Naive thymus-derived CD8-positive, alpha-beta T cell (primary cell): ENCODE measurements at regions not wholly inside any gene's neighbourhood (a gene's known extent, or its start where the extent isn't known, plus 50 kb on each side); places are given as distances from the start of the nearest gene placed in this dataset.
"Not testable (repeated sequence)": the region's sequence is repeated elsewhere in the genome, so short reads cannot be mapped to it uniquely, and the experiment has no call there.

Experiments used
- ATAC-seq, 2 donors: fragments of 150-1000 bp; cut with Tn5 transposase in 1 of 2; sonication (Bioruptor Pico), chemical (Tn5 transposase) in 1 of 2; 1 replicate in 1 of 2; 2 replicates in 1 of 2; pipeline ENCODE4 v1.10.0; 2021; ENCODE audit warnings: mild to moderate bottlenecking in 2 of 2, moderate library complexity in 2 of 2
- POLR2A ChIA-PET: fragments of 350-600 bp; sonication (Branson Sonifier 250); formaldehyde crosslinking; loops from one replicate; lab custom pipeline; 2021; ENCODE audit warnings: antibody characterized with exemption; lab: Charles Lee
- DNase-seq, 10 donors: peaks; one replicate each; pipeline versions ENCODE4 v3.0.0 to v3.0.0-alpha.2; 2020 to 2022
- H3K27ac Mint-ChIP-seq, 10 donors: one replicate each; pipeline ENCODE4 v1.8.0; 2020 to 2022; ENCODE audit warnings: mild to moderate bottlenecking in 10 of 10, mixed read lengths in 10 of 10, moderate library complexity in 4 of 10, inconsistent platforms in 1 of 10
- H3K27me3 Mint-ChIP-seq, 5 donors: one replicate each; pipeline ENCODE4 v1.8.0; 2021 to 2022; ENCODE audit warnings: mixed read lengths in 5 of 5
- H3K36me3 Mint-ChIP-seq, 3 donors: one replicate each; pipeline ENCODE4 v1.8.0; 2020 to 2022; ENCODE audit warnings: mixed read lengths in 3 of 3, mild to moderate bottlenecking in 2 of 3, inconsistent platforms in 1 of 3
- H3K4me1 Mint-ChIP-seq, 4 donors: one replicate each; pipeline ENCODE4 v1.8.0; 2021 to 2022; ENCODE audit warnings: mixed read lengths in 4 of 4
- H3K4me3 Mint-ChIP-seq, 10 donors: one replicate each; pipeline ENCODE4 v1.8.0; 2020 to 2022; ENCODE audit warnings: mild to moderate bottlenecking in 10 of 10, mixed read lengths in 10 of 10, moderate library complexity in 6 of 10, inconsistent platforms in 1 of 10
- H3K9me3 Mint-ChIP-seq, 9 donors: one replicate each; pipeline ENCODE4 v1.8.0; 2020 to 2022; ENCODE audit warnings: mixed read lengths in 9 of 9, mild to moderate bottlenecking in 3 of 9, inconsistent platforms in 1 of 9, moderate library complexity in 1 of 9

DNA sequence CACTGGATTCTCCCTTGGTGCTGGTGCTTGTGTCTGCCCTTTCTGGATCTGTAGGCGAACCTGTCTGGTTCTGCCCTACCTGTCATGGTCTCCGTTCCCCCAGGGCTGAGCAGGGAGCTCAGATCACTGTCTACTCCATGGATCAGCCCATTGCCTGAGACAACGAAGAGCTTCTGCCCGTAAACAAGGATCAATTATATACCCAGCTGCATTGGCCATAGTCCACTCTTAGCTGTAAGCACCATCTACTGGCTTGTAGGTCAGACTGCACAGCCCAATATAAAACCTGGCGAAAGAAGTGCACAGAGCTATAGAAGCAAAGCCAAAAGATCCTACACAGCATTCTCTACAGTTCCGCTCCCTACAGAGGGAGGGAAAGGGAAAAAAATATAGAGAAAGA is 181.5 kb upstream of the RPS23 start:
- peaks cover 0 to 10% (median 7%) of the 10 kb centered on the region in 5 donors for H3K27me3 Mint-ChIP-seq
- POLR2A ChIA-PET: no interaction called here
- no peak overlapping the region for H3K4me3 Mint-ChIP-seq
- DNase-seq: no peak
- peaks cover 0 to 4% (median 0%) of the 10 kb centered on the region in 4 donors for H3K4me1 Mint-ChIP-seq
- ATAC-seq: no peak
- H3K36me3 Mint-ChIP-seq: peaks cover 0 to 11% (median 0%) of the 10 kb centered on the region in 3 donors
- peaks cover 0 to 14% (median 4%) of the 10 kb centered on the region in 9 donors for H3K9me3 Mint-ChIP-seq
- H3K27ac Mint-ChIP-seq: no peak overlapping the region

DNA sequence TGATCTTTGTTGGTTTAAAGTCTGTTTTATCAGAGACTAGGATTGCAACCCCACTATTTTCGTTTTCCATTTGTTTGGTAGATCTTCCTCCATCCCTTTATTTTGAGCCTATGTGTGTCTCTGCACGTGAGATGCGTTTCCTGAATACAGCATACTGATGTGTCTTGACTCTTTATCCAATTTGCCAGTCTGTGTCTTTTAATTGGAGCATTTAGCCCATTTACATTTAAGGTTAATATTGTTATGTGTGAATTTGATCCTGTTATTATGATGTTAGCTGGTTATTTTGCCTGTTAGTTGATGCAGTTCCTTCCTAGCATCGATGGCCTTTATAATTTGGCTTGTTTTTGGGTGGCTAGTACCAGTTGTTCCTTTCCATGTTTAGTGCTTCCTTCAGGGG is 177.2 kb upstream of the RPS23 start:
- H3K4me3 Mint-ChIP-seq, ATAC-seq, DNase-seq, POLR2A ChIA-PET, H3K27ac Mint-ChIP-seq, H3K4me1 Mint-ChIP-seq, H3K27me3 Mint-ChIP-seq: not testable (repeated sequence)
- H3K36me3 Mint-ChIP-seq: peaks cover 0 to 11% (median 0%) of the 10 kb centered on the region in 3 donors
- peaks cover 0 to 15% (median 8%) of the 10 kb centered on the region in 9 donors for H3K9me3 Mint-ChIP-seq

DNA sequence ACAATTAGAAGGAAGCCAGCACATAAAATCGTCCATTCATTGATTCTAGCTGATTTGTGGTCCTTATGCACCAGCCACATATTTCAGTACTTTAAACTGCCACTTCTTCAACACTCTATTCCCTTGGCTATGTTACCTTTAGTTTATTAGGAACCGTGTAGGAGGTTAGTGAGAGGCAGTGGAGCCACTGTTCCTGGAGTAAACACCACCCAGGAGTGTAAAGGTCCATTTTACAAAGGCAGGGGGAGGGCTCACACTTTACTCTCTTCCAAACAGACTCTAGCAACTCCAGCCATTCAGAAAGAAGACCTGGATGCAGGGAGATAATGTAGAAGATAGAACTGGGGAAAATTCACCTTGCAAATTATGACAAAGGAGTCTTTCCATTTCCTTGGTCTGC is 170.2 kb upstream of the RPS23 start:
- no peaks in the 10 kb centered on the region for H3K4me1 Mint-ChIP-seq
- ATAC-seq (no peak), DNase-seq (no peak)
- no peak overlapping the region for H3K4me3 Mint-ChIP-seq
- H3K9me3 Mint-ChIP-seq: peaks cover 0 to 13% (median 0%) of the 10 kb centered on the region in 9 donors
- H3K36me3 Mint-ChIP-seq: no peaks in the 10 kb centered on the region
- H3K27ac Mint-ChIP-seq: no peak overlapping the region
- peaks cover 0 to 9% (median 2%) of the 10 kb centered on the region in 5 donors for H3K27me3 Mint-ChIP-seq
- POLR2A ChIA-PET: no interaction called here

DNA sequence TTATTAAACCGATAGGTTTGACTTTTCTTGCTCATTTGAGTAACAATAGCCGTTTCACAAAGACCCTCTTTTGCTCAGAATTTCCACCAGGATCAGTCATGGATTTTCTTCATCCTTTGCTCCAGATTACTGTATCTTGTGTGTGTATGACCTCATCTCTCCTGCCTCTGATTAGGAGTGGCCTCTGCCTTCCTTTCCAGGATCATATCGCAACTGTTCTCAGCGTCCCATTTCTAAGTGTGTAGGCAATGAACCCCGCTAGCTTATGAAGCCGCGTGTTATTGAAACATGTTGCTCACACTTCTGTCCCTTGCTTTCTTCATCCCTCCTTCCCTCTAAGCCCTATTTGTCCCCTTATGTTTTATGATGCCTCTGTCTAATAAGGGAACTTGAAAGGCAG is 169.8 kb upstream of the RPS23 start:
- no peaks in the 10 kb centered on the region for H3K36me3 Mint-ChIP-seq
- H3K4me1 Mint-ChIP-seq: no peaks in the 10 kb centered on the region
- POLR2A ChIA-PET: no interaction called here

DNA sequence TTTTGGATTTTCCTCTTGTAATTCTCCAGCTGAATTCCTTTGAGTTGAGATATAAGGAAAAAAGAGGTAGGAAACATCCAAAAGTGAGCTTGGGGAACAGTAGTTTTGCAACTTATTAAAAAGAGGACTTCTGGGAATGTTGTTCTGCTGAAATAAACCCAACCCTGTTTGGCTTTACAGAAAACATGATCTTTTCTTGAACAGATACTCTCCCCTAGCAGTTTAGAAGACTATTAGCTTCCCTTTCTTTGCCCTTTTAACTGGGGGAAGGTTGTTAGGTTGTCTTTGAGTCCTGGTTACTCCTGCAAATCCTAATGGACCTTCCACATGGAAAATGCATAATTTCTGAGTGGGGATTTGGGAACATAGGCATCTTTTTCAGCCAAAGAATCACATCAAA is 168.7 kb upstream of the RPS23 start:
- DNase-seq (no peak), ATAC-seq (no peak)
- no peak overlapping the region for H3K4me3 Mint-ChIP-seq
- no peaks in the 10 kb centered on the region for H3K4me1 Mint-ChIP-seq
- no peaks in the 10 kb centered on the region for H3K36me3 Mint-ChIP-seq
- POLR2A ChIA-PET: no interaction called here
- H3K27ac Mint-ChIP-seq: no peak overlapping the region
- peaks cover 0 to 9% (median 2%) of the 10 kb centered on the region in 5 donors for H3K27me3 Mint-ChIP-seq
- peaks cover 0 to 2% (median 0%) of the 10 kb centered on the region in 9 donors for H3K9me3 Mint-ChIP-seq

More for the DNA sequence above, 169.8 kb upstream of the RPS23 start:
- DNase-seq (no peak), ATAC-seq (no peak)
- no peak overlapping the region for H3K4me3 Mint-ChIP-seq
- peaks cover 0 to 11% (median 0%) of the 10 kb centered on the region in 9 donors for H3K9me3 Mint-ChIP-seq
- no peak overlapping the region for H3K27ac Mint-ChIP-seq
- H3K27me3 Mint-ChIP-seq: peaks cover 0 to 9% (median 2%) of the 10 kb centered on the region in 5 donors

DNA sequence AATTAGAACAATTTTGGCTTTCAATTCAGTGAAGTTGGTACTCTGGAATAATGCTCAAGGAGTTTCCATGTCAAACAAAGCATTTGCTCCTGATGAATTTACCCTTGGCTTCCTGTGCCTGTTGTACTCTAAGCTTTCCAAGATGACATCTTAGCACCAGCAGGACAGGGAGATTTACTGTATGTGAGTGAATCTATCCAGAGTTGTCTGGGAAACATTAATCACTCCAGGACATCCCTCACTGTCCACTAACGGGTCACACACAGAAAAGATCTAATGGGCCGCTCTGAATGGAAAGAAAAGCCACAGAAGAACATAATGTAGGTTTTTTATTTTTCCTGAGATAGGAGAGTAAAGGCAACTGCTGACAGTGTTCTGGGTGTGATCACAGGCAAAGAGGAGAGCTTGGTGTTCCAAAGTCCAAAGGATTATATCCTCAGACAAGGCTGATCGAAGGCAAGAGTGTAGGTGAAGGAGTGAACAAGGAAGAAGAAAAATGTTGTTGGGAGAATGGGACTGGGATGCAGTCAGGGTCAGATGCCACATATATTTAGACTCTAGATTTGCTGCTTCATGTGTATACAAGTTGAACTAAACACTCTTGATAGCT is 167.7 kb upstream of the RPS23 start:
- DNase-seq: no peak
- no peaks in the 10 kb centered on the region for H3K36me3 Mint-ChIP-seq
- no peak for ATAC-seq
- no peak overlapping the region for H3K27ac Mint-ChIP-seq
- no peaks in the 10 kb centered on the region for H3K9me3 Mint-ChIP-seq
- no peak overlapping the region for H3K4me3 Mint-ChIP-seq
- peaks cover 0 to 9% (median 2%) of the 10 kb centered on the region in 5 donors for H3K27me3 Mint-ChIP-seq
- no peaks in the 10 kb centered on the region for H3K4me1 Mint-ChIP-seq
- POLR2A ChIA-PET: no interaction called here

DNA sequence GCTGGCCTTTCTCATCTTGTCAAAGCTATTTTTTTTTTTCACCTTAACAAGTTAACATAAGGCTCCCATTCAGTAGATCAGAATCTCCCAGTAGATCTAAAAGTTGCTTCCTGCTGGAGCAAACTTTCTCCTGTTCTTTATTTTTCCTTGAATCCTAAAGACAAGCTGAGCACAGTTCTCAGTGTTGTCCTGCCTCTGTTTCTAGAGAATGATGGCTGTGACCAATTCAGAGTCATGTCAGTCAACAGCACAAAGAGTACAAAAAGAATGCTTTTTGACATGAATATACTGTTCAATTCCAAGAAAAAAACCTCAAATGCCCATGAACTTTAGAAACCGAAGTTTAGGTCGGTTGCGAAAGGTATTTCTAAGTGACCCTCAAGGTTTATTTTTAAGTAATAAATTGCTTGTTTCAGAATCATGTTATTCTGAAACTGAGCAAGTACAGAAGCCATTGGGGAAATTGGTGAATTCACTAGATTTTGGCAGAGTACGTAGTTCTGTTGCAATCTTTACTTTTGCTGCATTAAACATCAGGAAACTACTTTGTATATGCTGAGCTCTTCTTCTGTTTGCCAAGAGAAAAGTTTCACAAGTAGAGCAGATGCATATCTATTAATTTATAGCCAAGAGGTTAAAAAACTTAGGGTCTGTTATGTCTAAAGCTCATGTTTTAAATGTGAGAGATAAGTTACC is 161.7 kb upstream of the RPS23 start:
- no peak for DNase-seq
- no peak overlapping the region for H3K27ac Mint-ChIP-seq
- H3K4me3 Mint-ChIP-seq: no peak overlapping the region
- H3K4me1 Mint-ChIP-seq: no peaks in the 10 kb centered on the region
- ATAC-seq: no peak
- H3K9me3 Mint-ChIP-seq: peaks cover 0 to 4% (median 0%) of the 10 kb centered on the region in 9 donors
- peaks cover 0 to 8% (median 2%) of the 10 kb centered on the region in 5 donors for H3K27me3 Mint-ChIP-seq
- POLR2A ChIA-PET: no interaction called here
- peaks cover 0 to 2% (median 0%) of the 10 kb centered on the region in 3 donors for H3K36me3 Mint-ChIP-seq

DNA sequence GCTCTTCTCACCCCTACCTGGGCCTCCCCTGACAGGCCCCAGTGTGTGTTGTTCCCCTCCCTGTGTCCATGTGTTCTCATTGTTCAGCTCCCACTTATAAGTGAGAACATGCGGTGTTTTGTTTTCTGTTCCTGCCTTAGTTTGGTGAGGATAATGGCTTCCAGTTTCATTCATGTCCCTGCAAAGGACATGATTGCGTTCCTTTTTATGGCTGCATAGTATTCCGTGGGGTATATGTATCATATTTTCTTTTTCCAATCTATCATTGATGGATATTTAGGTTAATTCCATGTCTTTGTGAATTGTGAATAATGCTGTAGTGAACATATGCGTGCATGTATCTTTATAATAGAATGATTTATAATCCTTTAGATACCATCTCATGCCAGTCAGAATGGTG is 159.4 kb upstream of the RPS23 start:
- H3K36me3 Mint-ChIP-seq, H3K27ac Mint-ChIP-seq, POLR2A ChIA-PET, DNase-seq, H3K9me3 Mint-ChIP-seq, H3K4me1 Mint-ChIP-seq, ATAC-seq, H3K4me3 Mint-ChIP-seq, H3K27me3 Mint-ChIP-seq: not testable (repeated sequence)

DNA sequence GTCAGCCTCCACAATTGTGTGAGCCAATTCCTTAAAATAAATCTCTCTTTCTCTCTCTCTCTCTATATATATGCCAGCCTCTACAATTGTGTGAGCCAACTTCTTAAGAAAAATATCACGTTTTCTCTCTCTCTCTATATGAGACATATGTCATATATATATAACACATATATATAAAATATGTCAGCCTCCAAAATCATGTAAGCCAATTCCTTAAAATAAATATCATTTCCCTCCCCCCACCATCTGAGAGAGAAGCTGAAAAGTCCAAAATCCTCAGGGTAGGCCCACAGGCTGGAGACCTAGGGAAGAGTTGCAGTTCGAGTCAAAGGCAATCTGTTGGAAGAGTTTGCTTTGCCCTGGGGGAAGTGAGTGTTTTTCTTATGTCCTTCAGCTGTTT is 158.1 kb upstream of the RPS23 start:
- no peak for ATAC-seq
- H3K36me3 Mint-ChIP-seq: peaks cover 0 to 2% (median 0%) of the 10 kb centered on the region in 3 donors
- H3K9me3 Mint-ChIP-seq: peaks cover 0 to 8% (median 3%) of the 10 kb centered on the region in 9 donors

DNA sequence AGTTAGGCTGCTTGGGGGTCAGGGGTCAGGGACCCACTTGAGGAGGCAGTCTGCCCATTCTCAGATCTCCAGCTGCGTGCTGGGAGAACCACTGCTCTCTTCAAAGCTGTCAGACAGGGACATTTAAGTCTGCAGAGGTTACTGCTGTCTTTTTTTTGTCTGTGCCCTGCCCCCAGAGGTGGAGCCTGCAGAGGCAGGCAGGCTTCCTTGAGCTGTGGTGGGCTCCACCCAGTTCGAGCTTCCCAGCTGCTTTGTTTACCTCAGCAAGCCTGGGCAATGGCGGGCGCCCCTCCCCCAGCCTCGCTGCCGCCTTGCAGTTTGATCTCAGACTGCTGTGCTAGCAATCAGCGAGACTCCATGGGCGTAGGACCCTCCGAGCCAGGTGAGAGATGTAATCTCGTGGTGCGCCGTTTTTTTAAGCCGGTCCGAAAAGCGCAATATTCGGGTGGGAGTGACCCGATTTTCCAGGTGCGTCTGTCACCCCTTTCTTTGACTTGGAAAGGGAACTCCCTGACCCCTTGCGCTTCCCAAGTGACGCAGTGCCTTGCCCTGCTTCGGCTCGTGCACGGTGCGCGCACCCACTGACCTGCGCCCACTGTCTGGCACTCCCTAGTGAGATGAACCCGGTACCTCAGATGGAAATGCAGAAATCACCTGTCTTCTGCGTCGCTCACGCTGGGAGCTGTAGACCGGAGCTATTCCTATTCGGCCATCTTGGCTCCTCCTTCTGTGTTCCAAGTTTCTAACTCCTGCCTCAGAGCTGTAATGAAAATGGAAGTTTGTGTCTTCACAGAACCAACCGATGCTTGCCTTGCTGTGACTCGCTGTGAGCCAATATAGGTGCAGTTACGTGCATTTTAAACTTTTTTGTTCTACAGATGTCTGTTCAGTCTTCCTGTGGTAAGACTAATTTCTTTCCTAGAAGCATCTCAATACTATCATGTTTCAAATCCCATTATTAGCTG is 156.8 kb upstream of the RPS23 start:
- POLR2A ChIA-PET, H3K9me3 Mint-ChIP-seq, DNase-seq, H3K27me3 Mint-ChIP-seq, H3K4me1 Mint-ChIP-seq, ATAC-seq, H3K36me3 Mint-ChIP-seq: not testable (repeated sequence)
- Mint-ChIP-seq H3K4me3 (peak overlapping the region in 3 of 10 donors; percentile 9 to 53 (median 11)), H3K27ac (peak overlapping the region in 1 of 10 donors; percentile 56)

More for the DNA sequence above, 158.1 kb upstream of the RPS23 start:
- no peak for DNase-seq
- Mint-ChIP-seq H3K27me3 (peaks cover 0 to 8% (median 2%) of the 10 kb centered on the region in 5 donors), H3K27ac (no peak overlapping the region), H3K4me3 (no peak overlapping the region), H3K4me1 (no peaks in the 10 kb centered on the region)
- POLR2A ChIA-PET: no interaction called here

DNA sequence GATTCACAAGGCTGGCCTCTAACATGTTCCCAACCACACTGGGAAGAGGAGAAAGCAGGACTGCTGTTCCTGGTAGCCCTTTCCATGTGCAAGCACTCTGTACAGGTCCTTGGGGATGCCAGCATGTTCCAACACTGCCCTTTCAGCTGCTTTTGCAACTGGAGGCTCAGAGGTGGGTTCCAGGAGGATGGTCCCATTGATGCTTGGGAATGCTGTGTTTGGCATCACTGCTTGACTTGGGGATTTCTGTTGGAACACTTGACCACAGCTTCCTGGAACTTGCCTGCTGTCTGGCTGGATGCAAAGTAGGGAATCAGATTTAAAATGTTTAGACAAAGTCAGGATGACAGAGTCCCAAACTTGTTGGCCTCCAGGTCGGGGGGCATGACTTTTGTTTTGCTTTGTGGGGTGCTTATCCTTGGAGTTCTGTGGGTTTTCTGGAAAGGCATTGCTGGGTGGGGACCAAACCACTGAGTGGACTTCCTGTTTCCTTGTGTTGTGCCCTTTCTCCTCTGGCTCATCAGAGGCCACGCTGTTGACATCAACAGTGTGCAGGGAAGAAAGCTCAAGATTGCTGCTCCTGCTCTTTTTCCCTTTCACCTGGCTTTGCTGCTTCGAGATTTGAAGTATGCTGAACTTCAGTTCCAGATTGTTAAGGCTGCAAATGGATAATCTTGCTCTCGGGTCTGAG is 148.5 kb upstream of the RPS23 start:
- Mint-ChIP-seq H3K4me3 (no peak overlapping the region), H3K36me3 (peaks cover 0 to 4% (median 0%) of the 10 kb centered on the region in 3 donors), H3K27me3 (peaks cover 0 to 4% (median 0%) of the 10 kb centered on the region in 5 donors), H3K4me1 (no peaks in the 10 kb centered on the region), H3K27ac (peak overlapping the region in 1 of 10 donors; percentile 49), H3K9me3 (peaks cover 0 to 4% (median 0%) of the 10 kb centered on the region in 9 donors)
- no peak for DNase-seq
- POLR2A ChIA-PET: no interaction called here
- ATAC-seq: no peak

DNA sequence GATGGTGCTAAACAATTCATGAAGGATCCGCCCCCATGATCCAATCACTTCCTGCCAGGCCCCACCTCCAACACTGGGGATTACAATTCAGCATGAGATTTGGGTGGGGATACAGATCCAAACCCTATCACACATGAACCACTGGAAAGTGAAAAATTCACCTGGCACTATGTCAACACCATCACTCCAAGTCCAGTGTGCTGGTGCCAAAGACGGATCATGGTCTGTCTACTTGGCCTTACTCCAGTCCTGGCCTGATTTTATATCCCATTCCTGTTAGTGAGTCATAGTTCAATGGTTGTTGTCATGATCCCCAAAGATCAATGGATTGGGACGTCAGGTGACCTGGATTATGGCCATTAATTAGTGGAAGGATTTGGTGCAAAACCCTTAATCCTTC is 147.4 kb upstream of the RPS23 start:
- Mint-ChIP-seq H3K4me3 (no peak overlapping the region), H3K4me1 (peaks cover 0 to 1% (median 0%) of the 10 kb centered on the region in 4 donors), H3K36me3 (peaks cover 0 to 4% (median 0%) of the 10 kb centered on the region in 3 donors), H3K27me3 (peaks cover 0 to 4% (median 0%) of the 10 kb centered on the region in 5 donors), H3K9me3 (peaks cover 0 to 4% (median 0%) of the 10 kb centered on the region in 9 donors), H3K27ac (no peak overlapping the region)
- POLR2A ChIA-PET: no interaction called here
- DNase-seq (no peak), ATAC-seq (no peak)
